ENCODE measurements at regions not wholly inside any gene's neighbourhood (a gene's known extent, or its start where the extent isn't known, plus 50 kb on each side); places are given as distances from the start of the nearest gene placed in this dataset.

DNA sequence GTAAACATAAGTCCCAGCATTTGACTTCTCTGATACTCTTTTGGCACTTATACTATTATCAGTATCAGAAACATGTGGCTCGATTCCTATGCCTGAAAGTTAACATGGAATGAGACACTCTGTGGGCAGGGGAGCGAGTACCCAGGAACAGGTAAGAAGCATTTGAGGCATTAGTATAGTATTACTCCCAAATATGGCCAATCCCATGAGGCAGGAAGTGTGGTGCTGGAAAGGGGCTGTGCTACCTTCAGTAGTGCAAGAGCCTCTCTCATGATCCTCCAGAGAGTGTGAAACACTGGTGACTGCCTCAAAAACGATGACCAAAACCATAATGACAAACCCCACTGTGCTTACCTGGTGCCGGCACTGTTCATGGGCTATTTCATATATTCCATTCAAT, 415.1 kb downstream of the SOX11 start:
- no peak for ATAC-seq
- no peak for TF ChIP-seq GLIS3 (CRISPR knock-in tag; IDR thresholded peaks at IDR 0.05)
- no peak for TF ChIP-seq TCF4 (CRISPR knock-in tag; IDR thresholded peaks at IDR 0.05; ENCODE audit: borderline replicate concordance)
- no peak for TF ChIP-seq ZNF565 (CRISPR knock-in tag; conservative IDR thresholded peaks at IDR 0.05; ENCODE audit: low read depth)
- TF ChIP-seq TSHZ2 (CRISPR knock-in tag; IDR thresholded peaks at IDR 0.05): no peak

DNA sequence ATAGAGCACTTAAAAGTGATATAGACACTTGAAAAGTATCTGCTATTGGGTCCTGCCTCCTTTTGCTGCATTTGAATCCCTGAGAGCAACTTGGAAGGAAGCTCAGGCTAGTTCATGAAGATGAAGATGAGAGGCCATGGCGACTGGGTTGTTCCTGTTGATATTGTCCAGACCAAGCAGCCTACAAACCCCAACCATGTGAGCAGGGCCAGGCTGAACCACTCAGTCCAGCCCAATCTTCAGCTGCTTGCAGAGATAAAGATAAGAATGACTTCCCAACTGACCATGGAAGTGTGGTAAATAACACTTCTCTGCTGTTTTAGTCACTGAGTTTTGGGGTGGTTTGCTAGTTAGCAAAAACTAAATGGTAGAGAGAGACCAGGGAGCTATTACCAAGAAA, 417.6 kb downstream of the SOX11 start:
- ATAC-seq: no peak
- TF ChIP-seq SNAI2 (CRISPR knock-in tag; IDR thresholded peaks at IDR 0.05) (no peak), ZNF8 (CRISPR knock-in tag; IDR thresholded peaks at IDR 0.05) (no peak), BACH2 (CRISPR knock-in tag; IDR thresholded peaks at IDR 0.05; ENCODE audit: borderline replicate concordance) (no peak), PATZ1 (CRISPR knock-in tag; IDR thresholded peaks at IDR 0.05; ENCODE audit: borderline replicate concordance) (no peak), CSRNP3 (CRISPR knock-in tag; IDR thresholded peaks at IDR 0.05) (no peak), ISL1 (CRISPR knock-in tag; IDR thresholded peaks at IDR 0.05) (no peak), ARNTL (CRISPR knock-in tag; IDR thresholded peaks at IDR 0.05; ENCODE audit: borderline replicate concordance, low read depth) (no peak), ZC3H10 (CRISPR knock-in tag; IDR thresholded peaks at IDR 0.05) (no peak), ZNF70 (CRISPR knock-in tag; IDR thresholded peaks at IDR 0.05) (no peak), ZFP30 (CRISPR knock-in tag; IDR thresholded peaks at IDR 0.05) (no peak), OSR1 (CRISPR knock-in tag; IDR thresholded peaks at IDR 0.05) (no peak), ESRRG (CRISPR knock-in tag; IDR thresholded peaks at IDR 0.05) (no peak), TSHZ2 (CRISPR knock-in tag; IDR thresholded peaks at IDR 0.05) (no peak), RARB (CRISPR knock-in tag; IDR thresholded peaks at IDR 0.05) (no peak), PPARA (CRISPR knock-in tag; IDR thresholded peaks at IDR 0.05; ENCODE audit: borderline replicate concordance) (no peak)
- TF ChIP-seq, protein P1, sequence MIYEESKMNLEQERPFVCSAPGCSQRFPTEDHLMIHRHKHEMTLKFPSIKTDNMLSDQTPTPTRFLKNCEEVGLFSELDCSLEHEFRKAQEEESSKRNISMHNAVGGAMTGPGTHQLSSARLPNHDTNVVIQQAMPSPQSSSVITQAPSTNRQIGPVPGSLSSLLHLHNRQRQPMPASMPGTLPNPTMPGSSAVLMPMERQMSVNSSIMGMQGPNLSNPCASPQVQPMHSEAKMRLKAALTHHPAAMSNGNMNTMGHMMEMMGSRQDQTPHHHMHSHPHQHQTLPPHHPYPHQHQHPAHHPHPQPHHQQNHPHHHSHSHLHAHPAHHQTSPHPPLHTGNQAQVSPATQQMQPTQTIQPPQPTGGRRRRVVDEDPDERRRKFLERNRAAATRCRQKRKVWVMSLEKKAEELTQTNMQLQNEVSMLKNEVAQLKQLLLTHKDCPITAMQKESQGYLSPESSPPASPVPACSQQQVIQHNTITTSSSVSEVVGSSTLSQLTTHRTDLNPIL (CRISPR knock-in tag; IDR thresholded peaks at IDR 0.05; ENCODE audit: low read depth): no peak

- ATAC-seq: no peak
- TF ChIP-seq RARB (CRISPR knock-in tag; IDR thresholded peaks at IDR 0.05) (no peak), SNAI2 (CRISPR knock-in tag; IDR thresholded peaks at IDR 0.05) (no peak), PATZ1 (CRISPR knock-in tag; IDR thresholded peaks at IDR 0.05; ENCODE audit: borderline replicate concordance) (no peak), ZNF8 (CRISPR knock-in tag; IDR thresholded peaks at IDR 0.05) (0 out of 2 replicates have a peak, but pooled peaks have one; percentile 14), ZFP3 (CRISPR knock-in tag; IDR thresholded peaks at IDR 0.05) (0 out of 2 replicates have a peak, but pooled peaks have one; percentile 60), ARNTL (CRISPR knock-in tag; IDR thresholded peaks at IDR 0.05; ENCODE audit: borderline replicate concordance, low read depth) (no peak), ZC3H10 (CRISPR knock-in tag; IDR thresholded peaks at IDR 0.05) (no peak), GLIS3 (CRISPR knock-in tag; IDR thresholded peaks at IDR 0.05) (peak; percentile 37; the same call in 1 of the 2 replicates)
- TF ChIP-seq, protein P1 (CRISPR knock-in tag; IDR thresholded peaks at IDR 0.05; ENCODE audit: low read depth): 0 out of 2 replicates have a peak, but pooled peaks have one; percentile 33
- TF ChIP-seq, protein P2, sequence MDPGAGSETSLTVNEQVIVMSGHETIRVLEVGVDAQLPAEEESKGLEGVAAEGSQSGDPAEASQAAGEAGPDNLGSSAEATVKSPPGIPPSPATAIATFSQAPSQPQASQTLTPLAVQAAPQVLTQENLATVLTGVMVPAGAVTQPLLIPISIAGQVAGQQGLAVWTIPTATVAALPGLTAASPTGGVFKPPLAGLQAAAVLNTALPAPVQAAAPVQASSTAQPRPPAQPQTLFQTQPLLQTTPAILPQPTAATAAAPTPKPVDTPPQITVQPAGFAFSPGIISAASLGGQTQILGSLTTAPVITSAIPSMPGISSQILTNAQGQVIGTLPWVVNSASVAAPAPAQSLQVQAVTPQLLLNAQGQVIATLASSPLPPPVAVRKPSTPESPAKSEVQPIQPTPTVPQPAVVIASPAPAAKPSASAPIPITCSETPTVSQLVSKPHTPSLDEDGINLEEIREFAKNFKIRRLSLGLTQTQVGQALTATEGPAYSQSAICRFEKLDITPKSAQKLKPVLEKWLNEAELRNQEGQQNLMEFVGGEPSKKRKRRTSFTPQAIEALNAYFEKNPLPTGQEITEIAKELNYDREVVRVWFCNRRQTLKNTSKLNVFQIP (CRISPR knock-in tag; IDR thresholded peaks at IDR 0.05; ENCODE audit: borderline replicate concordance, low read depth): no peak
Observed at GRCh38 chr2:6111781-6112261, 419.6 kb downstream of the SOX11 start.

All from SK-N-SH treated with all-trans-retinoic acid at 6 μM for 48 hours (cell line).